RWPE2 (cell line): ENCODE measurements at regions not wholly inside any gene's neighbourhood (a gene's known extent, or its start where the extent isn't known, plus 50 kb on each side); places are given as distances from the start of the nearest gene placed in this dataset.

ENCODE experiments used
- ATAC-seq: fragments of 200-7000 bp; cut with Tn5 transposase; 3 replicates; pipeline ENCODE4 v1.9.1; 2021; ENCODE audit warnings: low read depth
- DNase-seq: peaks from one replicate; pipeline ENCODE4 v3.0.0-alpha.2; 2020; ENCODE audit warnings: low spot score
- H3K27ac ChIP-seq: fragments of 450-650 bp; 2 replicates; pipeline ENCODE4 v1.5.1; 2017; ENCODE audit warnings: mild to moderate bottlenecking; ENCODE audit not compliant: poor library complexity, severe bottlenecking
- H3K27me3 ChIP-seq: fragments of 250-450 bp; sonication (Bioruptor Pico); 2 replicates; pipeline ENCODE4 v1.5.1; 2021; ENCODE audit warnings: mild to moderate bottlenecking, moderate library complexity; ENCODE audit not compliant: insufficient read depth, poor library complexity, severe bottlenecking
- H3K36me3 ChIP-seq: fragments of 250-450 bp; sonication (Bioruptor Pico); 2 replicates; pipeline ENCODE4 v1.5.1; 2020; ENCODE audit warnings: low read depth, mild to moderate bottlenecking, moderate library complexity
- H3K4me1 ChIP-seq: fragments of 250-450 bp; sonication (Bioruptor Pico); 2 replicates; pipeline ENCODE4 v1.5.1; 2021; ENCODE audit warnings: mild to moderate bottlenecking, moderate library complexity; ENCODE audit not compliant: insufficient read depth, poor library complexity, severe bottlenecking
- H3K4me3 ChIP-seq: fragments of 250-450 bp; sonication (Bioruptor Pico); 2 replicates; pipeline ENCODE4 v1.5.1; 2021; ENCODE audit warnings: mild to moderate bottlenecking, moderate library complexity; ENCODE audit not compliant: severe bottlenecking
- H3K9me3 ChIP-seq: fragments of 250-450 bp; sonication (Bioruptor Pico); 2 replicates; pipeline ENCODE4 v1.5.1; 2021; ENCODE audit warnings: mild to moderate bottlenecking, moderate library complexity; ENCODE audit not compliant: severe bottlenecking
- TF ChIP-seq, protein P1 (sequence below): fragments of 450-650 bp; IDR thresholded peaks from one replicate; pipeline ENCODE4 v1.5.1; 2017; ENCODE audit warnings: mild to moderate bottlenecking, moderate library complexity; ENCODE audit not compliant: poor library complexity, severe bottlenecking

DNA sequence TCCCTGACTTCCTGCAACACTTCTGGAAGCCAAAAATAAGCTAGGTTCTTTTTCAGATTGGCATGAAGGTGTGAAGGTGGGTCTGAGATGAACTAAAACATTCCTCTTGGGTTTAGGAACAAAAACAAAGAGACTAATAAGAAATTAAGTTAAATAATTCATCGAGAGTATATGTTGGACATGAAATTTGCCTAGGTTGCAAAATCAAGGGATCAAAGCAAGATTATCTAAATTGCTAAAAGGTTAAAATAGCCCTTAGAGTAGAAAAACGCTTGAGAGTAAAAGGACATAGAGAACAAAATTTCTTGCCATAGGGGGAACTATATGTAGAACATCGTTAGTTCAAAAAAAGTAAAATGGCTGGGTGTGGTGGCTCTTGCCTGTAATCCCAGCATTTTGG is 845.9 kb upstream of the NXPH2 start:
- Histone ChIP-seq H3K36me3 (no peaks in the 10 kb centered on the region), H3K27ac (no peak overlapping the region), H3K27me3 (peaks cover 10% of the 10 kb centered on the region), H3K4me1 (no peaks in the 10 kb centered on the region), H3K9me3 (no peaks in the 10 kb centered on the region), H3K4me3 (no peak overlapping the region)
- DNase-seq (no peak), ATAC-seq (no peak)
- TF ChIP-seq, protein P1, sequence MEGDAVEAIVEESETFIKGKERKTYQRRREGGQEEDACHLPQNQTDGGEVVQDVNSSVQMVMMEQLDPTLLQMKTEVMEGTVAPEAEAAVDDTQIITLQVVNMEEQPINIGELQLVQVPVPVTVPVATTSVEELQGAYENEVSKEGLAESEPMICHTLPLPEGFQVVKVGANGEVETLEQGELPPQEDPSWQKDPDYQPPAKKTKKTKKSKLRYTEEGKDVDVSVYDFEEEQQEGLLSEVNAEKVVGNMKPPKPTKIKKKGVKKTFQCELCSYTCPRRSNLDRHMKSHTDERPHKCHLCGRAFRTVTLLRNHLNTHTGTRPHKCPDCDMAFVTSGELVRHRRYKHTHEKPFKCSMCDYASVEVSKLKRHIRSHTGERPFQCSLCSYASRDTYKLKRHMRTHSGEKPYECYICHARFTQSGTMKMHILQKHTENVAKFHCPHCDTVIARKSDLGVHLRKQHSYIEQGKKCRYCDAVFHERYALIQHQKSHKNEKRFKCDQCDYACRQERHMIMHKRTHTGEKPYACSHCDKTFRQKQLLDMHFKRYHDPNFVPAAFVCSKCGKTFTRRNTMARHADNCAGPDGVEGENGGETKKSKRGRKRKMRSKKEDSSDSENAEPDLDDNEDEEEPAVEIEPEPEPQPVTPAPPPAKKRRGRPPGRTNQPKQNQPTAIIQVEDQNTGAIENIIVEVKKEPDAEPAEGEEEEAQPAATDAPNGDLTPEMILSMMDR: no peak

DNA sequence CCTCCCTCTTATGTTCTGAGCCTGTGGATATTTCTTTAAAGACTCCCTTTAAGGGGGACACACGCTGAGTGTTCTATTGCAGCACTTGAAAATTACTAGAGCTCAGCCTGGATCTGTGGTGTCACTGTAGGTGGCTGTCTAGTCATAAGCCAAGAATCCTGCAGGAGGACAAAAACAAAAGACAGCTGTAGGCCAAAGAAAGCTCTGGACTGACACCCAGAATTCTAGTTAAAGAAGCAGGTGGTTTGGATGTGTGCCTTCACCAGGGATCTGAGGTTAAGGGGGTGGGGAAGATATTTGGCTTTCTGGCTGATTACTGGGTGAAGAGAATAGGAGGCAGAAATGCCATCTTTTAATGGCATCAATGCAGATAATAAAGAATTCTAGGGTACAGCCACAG is 842.5 kb upstream of the NXPH2 start:
- ATAC-seq: no peak
- Histone ChIP-seq H3K27me3 (no peaks in the 10 kb centered on the region), H3K4me3 (no peak overlapping the region), H3K4me1 (no peaks in the 10 kb centered on the region), H3K36me3 (no peaks in the 10 kb centered on the region), H3K27ac (no peak overlapping the region), H3K9me3 (no peaks in the 10 kb centered on the region)
- TF ChIP-seq, protein P1: no peak
- no peak for DNase-seq

GRCh38 chr2:139617747-139618146 is 837.6 kb upstream of the NXPH2 start:
- Histone ChIP-seq H3K9me3 (no peaks in the 10 kb centered on the region), H3K27me3 (no peaks in the 10 kb centered on the region), H3K4me3 (no peak overlapping the region), H3K36me3 (no peaks in the 10 kb centered on the region), H3K27ac (no peak overlapping the region), H3K4me1 (no peaks in the 10 kb centered on the region)
- TF ChIP-seq, protein P1: no peak
- ATAC-seq (no peak), DNase-seq (no peak)

- TF ChIP-seq, protein P1: no peak
- no peak for DNase-seq
- H3K27me3 ChIP-seq: no peaks in the 10 kb centered on the region
- no peaks in the 10 kb centered on the region for H3K4me1 ChIP-seq
- no peak overlapping the region for H3K27ac ChIP-seq
- ATAC-seq: no peak
- no peaks in the 10 kb centered on the region for H3K9me3 ChIP-seq
- H3K36me3 ChIP-seq: no peaks in the 10 kb centered on the region
- H3K4me3 ChIP-seq: no peak overlapping the region
Observed at GRCh38 chr2:139613264-139613663, 833.1 kb upstream of the NXPH2 start.

DNA sequence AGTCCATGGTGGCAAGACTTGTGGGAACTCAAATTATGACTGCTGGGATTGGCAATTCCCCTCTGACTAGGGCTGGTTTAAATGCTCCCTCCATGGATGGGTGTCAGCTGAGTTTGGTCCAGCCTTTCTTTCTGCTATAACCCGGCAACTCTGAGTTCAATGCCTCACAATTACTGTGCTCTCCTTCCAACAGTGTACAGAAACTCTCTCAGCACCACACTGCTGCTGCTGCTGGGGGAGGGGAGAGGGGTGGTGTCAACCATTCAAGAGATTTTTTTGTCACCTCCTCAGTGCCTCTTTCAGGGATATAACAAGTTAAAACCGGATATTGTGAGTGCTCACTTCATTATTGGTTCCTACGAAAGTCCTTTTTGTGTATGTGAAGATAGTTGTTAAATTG is 830.3 kb upstream of the NXPH2 start:
- Histone ChIP-seq H3K9me3 (no peaks in the 10 kb centered on the region), H3K36me3 (no peaks in the 10 kb centered on the region), H3K4me1 (no peaks in the 10 kb centered on the region), H3K27ac (no peak overlapping the region), H3K4me3 (no peak overlapping the region), H3K27me3 (no peaks in the 10 kb centered on the region)
- DNase-seq (no peak), ATAC-seq (no peak)
- TF ChIP-seq, protein P1: no peak
